LNCaP clone FGC (cell line): ENCODE measurements at regions not wholly inside any gene's neighbourhood (a gene's known extent, or its start where the extent isn't known, plus 50 kb on each side); places are given as distances from the start of the nearest gene placed in this dataset.

Experiments
- DNase-seq: peaks from one replicate; pipeline ENCODE4 v3.0.0-alpha.2; 2011; ENCODE audit warnings: low read depth
- H3K4me3 ChIP-seq: 2 replicates; pipeline ENCODE4 v1.5.1; 2011; ENCODE audit warnings: mild to moderate bottlenecking, low read depth, low read length, control low read depth
- TF ChIP-seq, protein P1 (sequence below): IDR thresholded peaks from 2 replicates; pipeline ENCODE4 v1.5.1; 2012; ENCODE audit warnings: mild to moderate bottlenecking; ENCODE audit not compliant: control insufficient read depth, insufficient read depth; ENCODE audit errors: extremely low read depth

DNA sequence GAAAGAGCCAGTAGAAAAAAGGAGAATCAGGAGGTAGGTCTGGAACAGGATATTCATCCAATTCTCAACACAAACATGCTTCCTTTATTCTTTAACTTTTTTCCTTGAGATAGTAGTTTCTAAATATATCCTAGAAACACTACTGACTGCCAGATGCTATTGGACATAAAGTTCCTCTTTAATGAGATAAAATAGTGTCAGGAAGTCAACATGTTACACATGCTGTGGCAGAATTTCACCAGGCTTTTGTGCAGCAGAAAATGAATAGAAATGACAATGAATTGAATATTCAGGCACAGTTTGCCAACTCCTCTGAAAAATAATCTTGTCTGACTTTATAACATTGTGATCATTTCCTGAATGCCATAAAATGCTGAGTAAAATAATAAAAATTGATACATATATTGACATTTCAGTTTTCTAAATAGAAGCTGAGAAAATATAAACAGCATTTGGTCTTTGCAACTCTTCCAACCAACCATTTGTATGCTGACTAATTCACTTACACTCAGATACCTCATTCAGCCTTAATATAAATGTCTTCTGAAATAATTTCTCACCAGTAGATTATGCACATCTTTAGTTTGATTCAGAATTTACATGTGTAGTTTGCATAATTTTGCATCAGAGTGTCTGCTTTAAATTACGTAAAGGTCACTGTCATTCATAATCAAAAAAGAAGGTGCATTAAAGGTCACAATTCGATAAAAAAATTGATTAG lies 486.1 kb upstream of the ADGRL2 start:
- no peak overlapping the region for H3K4me3 ChIP-seq
- no peak for DNase-seq
- TF ChIP-seq, protein P1, sequence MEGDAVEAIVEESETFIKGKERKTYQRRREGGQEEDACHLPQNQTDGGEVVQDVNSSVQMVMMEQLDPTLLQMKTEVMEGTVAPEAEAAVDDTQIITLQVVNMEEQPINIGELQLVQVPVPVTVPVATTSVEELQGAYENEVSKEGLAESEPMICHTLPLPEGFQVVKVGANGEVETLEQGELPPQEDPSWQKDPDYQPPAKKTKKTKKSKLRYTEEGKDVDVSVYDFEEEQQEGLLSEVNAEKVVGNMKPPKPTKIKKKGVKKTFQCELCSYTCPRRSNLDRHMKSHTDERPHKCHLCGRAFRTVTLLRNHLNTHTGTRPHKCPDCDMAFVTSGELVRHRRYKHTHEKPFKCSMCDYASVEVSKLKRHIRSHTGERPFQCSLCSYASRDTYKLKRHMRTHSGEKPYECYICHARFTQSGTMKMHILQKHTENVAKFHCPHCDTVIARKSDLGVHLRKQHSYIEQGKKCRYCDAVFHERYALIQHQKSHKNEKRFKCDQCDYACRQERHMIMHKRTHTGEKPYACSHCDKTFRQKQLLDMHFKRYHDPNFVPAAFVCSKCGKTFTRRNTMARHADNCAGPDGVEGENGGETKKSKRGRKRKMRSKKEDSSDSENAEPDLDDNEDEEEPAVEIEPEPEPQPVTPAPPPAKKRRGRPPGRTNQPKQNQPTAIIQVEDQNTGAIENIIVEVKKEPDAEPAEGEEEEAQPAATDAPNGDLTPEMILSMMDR = no peak

DNA sequence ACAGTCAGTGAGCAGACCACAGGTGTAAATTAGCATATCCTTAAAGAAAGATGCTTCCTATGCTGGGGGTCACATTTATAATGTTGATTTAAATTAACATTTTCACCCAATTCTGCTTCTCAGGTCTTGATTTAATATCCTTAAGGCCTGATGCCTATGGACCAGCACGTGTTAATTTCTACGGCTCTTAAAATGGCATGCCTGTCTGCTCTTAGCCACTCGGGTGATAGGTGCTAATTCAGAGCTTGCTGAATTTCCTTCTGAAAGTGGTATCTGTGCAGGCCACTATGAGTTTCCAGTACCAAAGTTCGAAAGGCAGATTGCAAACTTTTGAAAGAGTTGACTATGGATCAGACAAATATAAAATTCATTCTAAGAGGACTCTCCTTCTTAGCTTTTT lies 487.4 kb upstream of the ADGRL2 start:
- no peak overlapping the region for H3K4me3 ChIP-seq
- no peak for DNase-seq
- TF ChIP-seq, protein P1 = no peak

DNA sequence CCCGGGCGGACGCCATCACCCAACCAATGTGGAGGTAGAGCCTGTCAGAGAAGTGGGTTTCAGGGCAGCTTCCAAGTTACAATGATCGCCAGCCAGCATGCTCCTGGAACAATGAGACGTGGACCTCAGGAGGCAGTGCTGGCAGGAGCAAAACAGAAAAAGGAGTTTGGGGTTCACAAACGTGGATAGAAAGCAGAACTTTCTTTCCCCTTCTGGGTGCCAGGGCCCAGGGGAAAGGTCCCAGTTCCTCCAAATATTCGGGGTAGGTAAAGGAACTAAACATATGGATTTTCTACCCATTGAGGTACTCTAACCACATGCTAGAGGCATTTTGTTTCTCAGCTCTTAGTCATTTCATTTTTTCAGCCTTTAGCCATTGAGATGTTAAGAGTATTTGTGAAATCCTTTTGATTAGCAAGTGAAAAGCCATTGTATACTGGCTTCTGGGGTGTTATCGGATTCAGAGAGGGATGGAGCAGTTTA lies 488.4 kb upstream of the ADGRL2 start:
- no peak for DNase-seq
- TF ChIP-seq, protein P1 = no peak
- H3K4me3 ChIP-seq = no peak overlapping the region

DNA sequence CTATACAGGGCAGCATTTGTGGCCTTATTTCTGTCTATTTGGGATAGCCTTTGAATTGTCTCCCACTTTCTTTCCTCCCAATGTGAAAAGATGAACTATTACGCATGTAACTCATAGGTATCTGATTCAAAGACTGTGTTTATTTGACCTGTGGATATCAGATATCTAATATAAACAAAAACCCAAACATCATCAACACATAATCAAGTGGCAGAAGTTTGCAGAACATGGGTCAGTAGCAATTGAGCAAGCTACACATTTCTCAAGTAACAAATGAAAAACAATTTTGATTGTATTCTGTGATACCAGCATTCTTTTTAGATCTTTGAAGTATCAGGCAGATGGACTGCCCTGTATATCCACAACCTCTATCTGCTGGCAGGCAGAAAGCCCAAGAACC lies 490.5 kb upstream of the ADGRL2 start:
- DNase-seq = no peak
- TF ChIP-seq, protein P1 = no peak
- no peak overlapping the region for H3K4me3 ChIP-seq

DNA sequence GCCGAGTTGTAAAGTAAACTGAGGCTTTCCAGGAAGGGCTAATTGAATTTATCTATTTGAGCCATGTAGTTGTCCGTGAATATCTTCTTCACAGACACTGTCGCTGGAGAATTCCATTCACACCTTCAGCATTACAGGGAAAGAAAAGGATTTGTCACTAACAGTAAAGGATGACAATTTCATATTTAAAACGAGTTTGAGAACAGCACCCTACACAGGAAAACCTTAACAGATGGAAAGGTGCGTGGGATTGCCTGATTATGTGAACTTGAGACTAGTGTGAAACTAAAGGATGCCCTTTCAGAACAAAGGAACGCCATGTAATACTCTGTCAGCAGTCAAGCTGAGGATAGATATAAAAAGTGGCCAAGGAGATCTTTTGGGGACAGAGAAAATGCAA lies 492.5 kb upstream of the ADGRL2 start:
- TF ChIP-seq, protein P1 = no peak
- no peak overlapping the region for H3K4me3 ChIP-seq
- DNase-seq = no peak

DNA sequence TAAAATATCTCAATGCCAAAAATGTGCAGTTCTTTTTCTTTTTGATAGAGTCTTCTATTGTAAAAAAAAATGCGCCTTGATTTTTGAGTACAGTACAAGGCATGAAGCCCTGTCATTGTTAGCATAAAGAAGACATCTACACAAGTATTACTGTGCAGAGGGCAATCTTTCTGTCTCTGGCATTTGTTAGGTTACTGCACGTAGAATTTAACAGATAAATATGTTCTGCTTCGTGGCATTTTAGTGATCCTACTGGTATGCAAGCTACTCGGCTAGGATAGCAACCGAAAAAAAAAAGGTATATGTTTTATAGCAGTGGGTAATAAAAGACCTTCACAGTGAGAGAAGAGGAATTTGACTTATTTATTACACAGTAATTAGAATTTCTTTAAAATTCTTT lies 492.9 kb upstream of the ADGRL2 start:
- no peak overlapping the region for H3K4me3 ChIP-seq
- TF ChIP-seq, protein P1 = no peak
- no peak for DNase-seq

DNA sequence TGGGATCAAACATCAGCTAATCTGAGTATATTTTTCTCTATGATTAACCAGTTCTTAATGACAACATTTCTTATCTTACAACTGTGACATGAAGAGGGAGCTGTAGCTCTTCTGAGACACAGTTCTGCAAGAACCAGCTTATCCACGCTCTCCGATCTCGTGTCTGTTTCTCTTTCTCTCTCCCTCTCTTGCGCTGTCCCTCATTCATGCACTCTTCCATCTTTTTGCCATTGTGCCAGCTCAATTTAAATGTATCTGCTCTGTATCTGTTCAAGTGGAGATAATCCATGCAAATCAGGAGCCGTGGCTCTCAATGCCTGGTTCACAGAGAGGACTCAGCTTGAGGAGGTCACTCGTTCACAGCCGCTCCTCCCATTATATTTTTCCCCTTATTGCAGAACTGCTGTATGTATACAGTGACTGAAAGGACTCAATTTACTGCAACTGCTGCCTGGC lies 494.7 kb upstream of the ADGRL2 start:
- TF ChIP-seq, protein P1 = peak; percentile 73
- H3K4me3 ChIP-seq = peak overlapping the region; percentile 35
- DNase-seq = peak; percentile 32
